Peyer's patch (tissue), 4 donors: ENCODE measurements at regions not wholly inside any gene's neighbourhood (a gene's known extent, or its start where the extent isn't known, plus 50 kb on each side); places are given as distances from the start of the nearest gene placed in this dataset.
"Not testable (repeated sequence)": the region's sequence is repeated elsewhere in the genome, so short reads cannot be mapped to it uniquely, and the experiment has no call there.

ENCODE experiments used
- DNase-seq, 3 donors: peaks; one replicate each; pipeline ENCODE4 v3.0.0-alpha.2; 2017 to 2019
- H3K27ac ChIP-seq, 4 donors: fragments of 200-600 bp; sonication (generic); one replicate each; pipeline ENCODE4 v1.5.1; 2016 to 2019
- H3K27me3 ChIP-seq, 2 donors: fragments of 200-600 bp; sonication (generic); one replicate each; pipeline ENCODE4 v1.5.1; 2019
- H3K36me3 ChIP-seq, 3 donors: fragments of 200-600 bp; sonication (generic); one replicate each; pipeline ENCODE4 v1.5.1; 2016 to 2019
- H3K4me1 ChIP-seq, 4 donors: fragments of 200-600 bp; sonication (generic); one replicate each; pipeline ENCODE4 v1.5.1; 2016 to 2019
- H3K4me3 ChIP-seq, 4 donors: fragments of 200-600 bp; sonication (generic); 1 replicate in 3 of 4; 2 replicates in 1 of 4; pipeline ENCODE4 v1.5.1; 2016 to 2019; ENCODE audit warnings: mild to moderate bottlenecking in 1 of 4
- H3K9me3 ChIP-seq, 4 donors: fragments of 200-600 bp; sonication (generic); one replicate each; pipeline ENCODE4 v1.5.1; 2016 to 2019; ENCODE audit warnings: mild to moderate bottlenecking in 1 of 4
- POLR2A ChIP-seq, 2 donors: fragments of 450-650 bp; IDR thresholded peaks; one replicate each; pipeline ENCODE4 v1.5.1; 2017; ENCODE audit warnings: antibody characterized with exemption in 2 of 2, mild to moderate bottlenecking in 2 of 2, moderate library complexity in 2 of 2
- TF ChIP-seq, protein P1 (sequence below), 6 experiments: fragments of 450-650 bp in 4 of 6; fragments of 200-600 bp in 2 of 6; sonication (generic) in 1 of 6; IDR thresholded peaks; one replicate each; pipeline ENCODE4 v1.5.1; 2017 to 2019; ENCODE audit warnings: antibody characterized with exemption in 6 of 6, mild to moderate bottlenecking in 3 of 6, moderate library complexity in 1 of 6

- no peaks in the 10 kb centered on the region for H3K27me3 ChIP-seq
- H3K27ac ChIP-seq: no peak overlapping the region
- no peaks in the 10 kb centered on the region for H3K9me3 ChIP-seq
- H3K4me3 ChIP-seq: no peak overlapping the region
- no peaks in the 10 kb centered on the region for H3K4me1 ChIP-seq
- no peaks in the 10 kb centered on the region for H3K36me3 ChIP-seq
- TF ChIP-seq POLR2A (IDR thresholded peaks at IDR 0.05): no peak
- TF ChIP-seq, protein P1, sequence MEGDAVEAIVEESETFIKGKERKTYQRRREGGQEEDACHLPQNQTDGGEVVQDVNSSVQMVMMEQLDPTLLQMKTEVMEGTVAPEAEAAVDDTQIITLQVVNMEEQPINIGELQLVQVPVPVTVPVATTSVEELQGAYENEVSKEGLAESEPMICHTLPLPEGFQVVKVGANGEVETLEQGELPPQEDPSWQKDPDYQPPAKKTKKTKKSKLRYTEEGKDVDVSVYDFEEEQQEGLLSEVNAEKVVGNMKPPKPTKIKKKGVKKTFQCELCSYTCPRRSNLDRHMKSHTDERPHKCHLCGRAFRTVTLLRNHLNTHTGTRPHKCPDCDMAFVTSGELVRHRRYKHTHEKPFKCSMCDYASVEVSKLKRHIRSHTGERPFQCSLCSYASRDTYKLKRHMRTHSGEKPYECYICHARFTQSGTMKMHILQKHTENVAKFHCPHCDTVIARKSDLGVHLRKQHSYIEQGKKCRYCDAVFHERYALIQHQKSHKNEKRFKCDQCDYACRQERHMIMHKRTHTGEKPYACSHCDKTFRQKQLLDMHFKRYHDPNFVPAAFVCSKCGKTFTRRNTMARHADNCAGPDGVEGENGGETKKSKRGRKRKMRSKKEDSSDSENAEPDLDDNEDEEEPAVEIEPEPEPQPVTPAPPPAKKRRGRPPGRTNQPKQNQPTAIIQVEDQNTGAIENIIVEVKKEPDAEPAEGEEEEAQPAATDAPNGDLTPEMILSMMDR (IDR thresholded peaks at IDR 0.05): no peak
- DNase-seq: no peak
Measured at GRCh38 chr9:31585158-31585557, 799.3 kb upstream of the ACO1 start.

- DNase-seq: no peak
- no peaks in the 10 kb centered on the region for H3K36me3 ChIP-seq
- H3K4me1 ChIP-seq: no peaks in the 10 kb centered on the region
- H3K27ac ChIP-seq: no peak overlapping the region
- TF ChIP-seq, protein P1 (IDR thresholded peaks at IDR 0.05): no peak
- no peak for TF ChIP-seq POLR2A (IDR thresholded peaks at IDR 0.05)
- H3K9me3 ChIP-seq: no peaks in the 10 kb centered on the region
- no peak overlapping the region for H3K4me3 ChIP-seq
- H3K27me3 ChIP-seq: no peaks in the 10 kb centered on the region
Measured at GRCh38 chr9:31587146-31587545, 797.3 kb upstream of the ACO1 start.

DNA sequence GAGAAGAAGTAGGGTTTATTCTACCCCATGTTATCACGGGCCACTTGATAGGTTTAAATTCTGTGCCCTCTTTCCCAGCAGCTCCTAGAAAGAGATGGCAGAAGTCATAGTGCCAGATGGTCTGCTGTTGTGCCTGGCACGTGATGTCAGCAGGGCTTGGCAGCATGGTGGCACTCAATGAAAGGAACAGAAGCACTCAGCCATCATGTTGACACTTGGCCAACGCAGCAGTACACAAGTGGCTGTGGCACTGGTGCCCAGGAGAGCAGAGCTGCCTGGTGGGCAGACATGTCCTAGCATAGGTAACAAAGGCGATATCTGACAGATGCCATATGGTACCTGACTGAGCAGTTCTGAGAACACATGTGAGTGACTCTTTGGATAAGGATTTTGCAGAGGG is 796.4 kb upstream of the ACO1 start:
- no peak for DNase-seq

GRCh38 chr9:31588756-31589155 is 795.7 kb upstream of the ACO1 start:
- Histone ChIP-seq H3K4me3 (no peak overlapping the region), H3K9me3 (no peaks in the 10 kb centered on the region), H3K36me3 (no peaks in the 10 kb centered on the region), H3K27ac (no peak overlapping the region), H3K4me1 (no peaks in the 10 kb centered on the region), H3K27me3 (no peaks in the 10 kb centered on the region)
- TF ChIP-seq POLR2A (IDR thresholded peaks at IDR 0.05): no peak
- TF ChIP-seq, protein P1 (IDR thresholded peaks at IDR 0.05): no peak
- DNase-seq: no peak

More for the DNA sequence above, 796.4 kb upstream of the ACO1 start:
- no peak for TF ChIP-seq POLR2A (IDR thresholded peaks at IDR 0.05)
- TF ChIP-seq, protein P1 (IDR thresholded peaks at IDR 0.05): no peak
- Histone ChIP-seq H3K9me3 (no peaks in the 10 kb centered on the region), H3K27me3 (no peaks in the 10 kb centered on the region), H3K4me3 (no peak overlapping the region), H3K27ac (no peak overlapping the region), H3K36me3 (no peaks in the 10 kb centered on the region), H3K4me1 (no peaks in the 10 kb centered on the region)

DNA sequence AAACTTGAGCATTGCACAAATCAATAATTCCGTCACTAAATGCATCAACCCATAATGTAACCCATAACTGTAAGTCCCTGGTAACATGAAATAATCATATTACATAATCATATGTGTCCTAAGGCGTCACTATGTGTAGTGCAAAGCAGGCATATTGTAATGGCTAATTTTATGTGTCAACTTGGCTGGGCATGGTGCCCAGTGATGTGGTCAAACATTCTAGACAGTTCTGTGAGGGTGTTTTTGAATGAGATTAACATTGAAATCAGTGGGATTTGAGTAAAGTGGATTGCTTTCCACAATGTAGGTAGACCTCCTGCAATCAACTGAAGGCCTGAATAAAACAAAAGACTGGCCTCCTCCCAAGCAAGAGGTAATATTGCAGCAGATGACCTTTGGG is 794.4 kb upstream of the ACO1 start:
- Histone ChIP-seq H3K36me3 (no peaks in the 10 kb centered on the region), H3K4me3 (no peak overlapping the region), H3K4me1 (no peaks in the 10 kb centered on the region), H3K9me3 (no peaks in the 10 kb centered on the region), H3K27ac (no peak overlapping the region), H3K27me3 (no peaks in the 10 kb centered on the region)
- TF ChIP-seq POLR2A (IDR thresholded peaks at IDR 0.05): no peak
- TF ChIP-seq, protein P1 (IDR thresholded peaks at IDR 0.05): no peak
- no peak for DNase-seq

GRCh38 chr9:31597086-31597485 is 787.4 kb upstream of the ACO1 start:
- not testable (repeated sequence) for H3K27me3 ChIP-seq, H3K27ac ChIP-seq, H3K4me3 ChIP-seq, H3K9me3 ChIP-seq, DNase-seq, H3K36me3 ChIP-seq, H3K4me1 ChIP-seq
